Germinal center (tissue), 1 donor: ENCODE measurements at regions not wholly inside any gene's neighbourhood (a gene's known extent, or its start where the extent isn't known, plus 50 kb on each side); places are given as distances from the start of the nearest gene placed in this dataset.
"Not testable (repeated sequence)": the region's sequence is repeated elsewhere in the genome, so short reads cannot be mapped to it uniquely, and the experiment has no call there.

Source experiments
- DNase-seq: peaks from one replicate; pipeline ENCODE4 v3.0.0; 2012; ENCODE audit warnings: mixed read lengths, low spot score

- DNase-seq = no peak
These were observed 199.6 kb downstream of the UQCRFS1 start for GRCh38 chr19:29013325-29013724.

GRCh38 chr19:29012457-29012856 lies 200.5 kb downstream of the UQCRFS1 start:
- no peak for DNase-seq

GRCh38 chr19:29010276-29010675 lies 202.7 kb downstream of the UQCRFS1 start:
- DNase-seq = no peak

GRCh38 chr19:29006057-29006735 lies 206.8 kb downstream of the UQCRFS1 start:
- DNase-seq = no peak

- no peak for DNase-seq
These were observed 208.2 kb downstream of the UQCRFS1 start for GRCh38 chr19:29004796-29005195.

- no peak for DNase-seq
These were observed 209.1 kb downstream of the UQCRFS1 start for GRCh38 chr19:29003641-29004409.

GRCh38 chr19:29002336-29002735 lies 210.6 kb downstream of the UQCRFS1 start:
- DNase-seq = no peak

- DNase-seq = no peak
These were observed 211.2 kb downstream of the UQCRFS1 start for GRCh38 chr19:29001597-29002245.

- DNase-seq = no peak
These were observed 211.8 kb downstream of the UQCRFS1 start for GRCh38 chr19:29001141-29001581.

- DNase-seq = no peak
These were observed 213.1 kb downstream of the UQCRFS1 start for GRCh38 chr19:28999724-29000433.

GRCh38 chr19:28998974-28999373 lies 214.0 kb downstream of the UQCRFS1 start:
- DNase-seq = no peak

GRCh38 chr19:28997866-28998265 lies 215.1 kb downstream of the UQCRFS1 start:
- not testable (repeated sequence) for DNase-seq

- no peak for DNase-seq
These were observed 222.4 kb downstream of the UQCRFS1 start for GRCh38 chr19:28990522-28990921.

- DNase-seq = no peak
These were observed 223.2 kb downstream of the UQCRFS1 start for GRCh38 chr19:28989739-28990138.

- DNase-seq = no peak
These were observed 224.9 kb downstream of the UQCRFS1 start for GRCh38 chr19:28988066-28988465.

- no peak for DNase-seq
These were observed 225.8 kb downstream of the UQCRFS1 start for GRCh38 chr19:28987177-28987576.

GRCh38 chr19:28985201-28985600 lies 227.8 kb downstream of the UQCRFS1 start:
- no peak for DNase-seq

- no peak for DNase-seq
These were observed 228.6 kb downstream of the UQCRFS1 start for GRCh38 chr19:28984315-28984714.

GRCh38 chr19:28983430-28983829 lies 229.5 kb downstream of the UQCRFS1 start:
- DNase-seq = no peak

GRCh38 chr19:28981994-28982393 lies 231.0 kb downstream of the UQCRFS1 start:
- DNase-seq = no peak

GRCh38 chr19:28981518-28981917 lies 231.4 kb downstream of the UQCRFS1 start:
- DNase-seq = no peak

- no peak for DNase-seq
These were observed 232.6 kb downstream of the UQCRFS1 start for GRCh38 chr19:28980236-28980868.
